H1 (cell line): ENCODE measurements at regions not wholly inside any gene's neighbourhood (a gene's known extent, or its start where the extent isn't known, plus 50 kb on each side); places are given as distances from the start of the nearest gene placed in this dataset.

Experiments
- CTCF ChIA-PET: fragments of 300-600 bp; sonication (Branson Sonifier 250); formaldehyde crosslinking; loops from one replicate; lab custom pipeline; 2021; ENCODE audit not compliant: partially characterized antibody; lab: Charles Lee
- POLR2A ChIA-PET: fragments of 300-600 bp; sonication (Branson Sonifier 250); formaldehyde crosslinking; loops from one replicate; lab custom pipeline; 2021; ENCODE audit warnings: inconsistent platforms; ENCODE audit not compliant: partially characterized antibody; lab: Charles Lee
- DNase-seq, 2 experiments: peaks; one replicate each; pipeline versions ENCODE4 v3.0.0 to v3.0.0-alpha.2; 2010 to 2022; ENCODE audit warnings: low spot score in 2 of 2, low read depth in 1 of 2, mixed read lengths in 1 of 2
- FAIRE-seq: peaks from 2 replicates; lab custom pipeline; 2011; peaks lifted over from hg19 to GRCh38; lab: Jason Lieb, UNC
- H2AFZ ChIP-seq: 2 replicates; pipeline ENCODE4 v1.8.1; 2012; ENCODE audit warnings: low read length, inconsistent platforms
- H2AK5ac ChIP-seq: 2 replicates; pipeline ENCODE4 v1.6.1; 2013; ENCODE audit warnings: low read depth, low read length
- H2BK120ac ChIP-seq: replicated peaks from 2 replicates; pipeline ENCODE3; 2013; ENCODE audit warnings: low read depth, low read length, inconsistent platforms
- H2BK12ac ChIP-seq: 2 replicates; pipeline ENCODE4 v1.6.1; 2013; ENCODE audit warnings: low read depth, low read length
- H2BK15ac ChIP-seq: 2 replicates; pipeline ENCODE4 v1.6.1; 2013; ENCODE audit warnings: low read length
- H2BK20ac ChIP-seq: 2 replicates; pipeline ENCODE4 v1.6.1; 2013; ENCODE audit warnings: low read length
- H2BK5ac ChIP-seq: 2 replicates; pipeline ENCODE4 v1.6.1; 2013; ENCODE audit warnings: low read depth, low read length
- H3K14ac ChIP-seq: 2 replicates; pipeline ENCODE4 v1.6.1; 2013; ENCODE audit warnings: inconsistent platforms; ENCODE audit not compliant: insufficient read length
- H3K18ac ChIP-seq: 2 replicates; pipeline ENCODE4 v1.6.1; 2013; ENCODE audit warnings: low read length; ENCODE audit errors: extremely low read depth
- H3K23ac ChIP-seq: 2 replicates; pipeline ENCODE4 v1.6.1; 2013; ENCODE audit warnings: inconsistent platforms; ENCODE audit not compliant: insufficient read length
- H3K23me2 ChIP-seq: 2 replicates; pipeline ENCODE4 v1.6.1; 2013; ENCODE audit warnings: low read depth, low read length
- H3K27ac ChIP-seq: 2 replicates; pipeline ENCODE4 v1.6.1; 2011; ENCODE audit warnings: low read depth, low read length, inconsistent platforms
- H3K27me3 ChIP-seq, 4 experiments: replicated peaks in 1 of 4; 1 replicate in 1 of 4; 2 replicates in 3 of 4; pipeline versions ENCODE4 v1.6.1 to v1.8.1; 2011 to 2013; ENCODE audit warnings: low read length in 3 of 4, mild to moderate bottlenecking in 3 of 4, inconsistent platforms in 2 of 4, mixed read lengths in 2 of 4, moderate library complexity in 1 of 4; ENCODE audit not compliant: control insufficient read depth in 3 of 4, insufficient read depth in 3 of 4; ENCODE audit errors: extremely low read depth in 1 of 4
- H3K36me3 ChIP-seq, 4 experiments: 2 replicates each; pipeline versions ENCODE4 v1.6.1 to v1.8.1; 2011 to 2013; ENCODE audit warnings: mild to moderate bottlenecking in 4 of 4, low read length in 3 of 4, moderate library complexity in 2 of 4, control low read depth in 1 of 4, inconsistent platforms in 1 of 4; ENCODE audit not compliant: insufficient read depth in 4 of 4, control insufficient read depth in 2 of 4
- H3K4ac ChIP-seq: replicated peaks from 2 replicates; pipeline ENCODE3; 2013; ENCODE audit warnings: low read length, low read depth, mixed read lengths, inconsistent platforms; ENCODE audit not compliant: insufficient read length
- H3K4me1 ChIP-seq, 4 experiments: replicated peaks in 1 of 4; 1 replicate in 1 of 4; 2 replicates in 3 of 4; pipeline versions ENCODE4 v1.6.1 to v1.8.1; 2011 to 2013; ENCODE audit warnings: low read length in 3 of 4, inconsistent platforms in 2 of 4, mixed read lengths in 1 of 4; ENCODE audit not compliant: insufficient read depth in 4 of 4, control insufficient read depth in 3 of 4
- H3K4me2 ChIP-seq, 2 experiments: 2 replicates each; pipeline versions ENCODE4 v1.6.1 to v1.8.1; 2011 to 2013; ENCODE audit warnings: low read depth in 2 of 2, low read length in 2 of 2, control low read depth in 1 of 2, inconsistent platforms in 1 of 2, mild to moderate bottlenecking in 1 of 2; ENCODE audit not compliant: insufficient read depth in 1 of 2
- H3K4me3 ChIP-seq, 4 experiments: fragments of 200-600, 300-600 bp in 1 of 4; sonication (generic), shearing (Covaris generic), sonication (Bioruptor Twin) in 1 of 4; 2 replicates each; pipeline versions ENCODE4 v1.5.1 to v1.8.1; 2011 to 2016; ENCODE audit warnings: low read length in 4 of 4, low read depth in 3 of 4, control low read depth in 2 of 4, inconsistent platforms in 2 of 4, mild to moderate bottlenecking in 2 of 4, mixed read lengths in 1 of 4, moderate library complexity in 1 of 4; ENCODE audit not compliant: insufficient read depth in 2 of 4; ENCODE audit errors: extremely low read depth in 1 of 4
- H3K56ac ChIP-seq: replicated peaks from 2 replicates; pipeline ENCODE3; 2013; ENCODE audit warnings: low read depth, mild to moderate bottlenecking, mixed read lengths, low read length, inconsistent platforms; ENCODE audit not compliant: insufficient read length
- H3K79me1 ChIP-seq: 2 replicates; pipeline ENCODE4 v1.6.1; 2013; ENCODE audit warnings: low read depth, low read length, control low read depth
- H3K79me2 ChIP-seq, 2 experiments: 2 replicates each; pipeline versions ENCODE4 v1.6.1 to v1.8.1; 2012 to 2013; ENCODE audit warnings: low read length in 2 of 2, mild to moderate bottlenecking in 2 of 2, inconsistent platforms in 1 of 2; ENCODE audit not compliant: insufficient read depth in 2 of 2, control insufficient read depth in 1 of 2
- H3K9ac ChIP-seq, 4 experiments: replicated peaks in 1 of 4; 1 replicate in 1 of 4; 2 replicates in 3 of 4; pipeline versions ENCODE4 v1.6.1 to v1.8.1; 2011 to 2013; ENCODE audit warnings: low read depth in 3 of 4, low read length in 3 of 4, control low read depth in 2 of 4, mild to moderate bottlenecking in 2 of 4, moderate library complexity in 2 of 4, inconsistent platforms in 1 of 4; ENCODE audit errors: extremely low read depth in 1 of 4
- H3K9me3 ChIP-seq, 2 experiments: 2 replicates each; pipeline versions ENCODE4 v1.6.1 to v1.8.1; 2012 to 2013; ENCODE audit warnings: mild to moderate bottlenecking in 2 of 2, moderate library complexity in 2 of 2, control low read depth in 1 of 2, inconsistent platforms in 1 of 2, low read depth in 1 of 2, low read length in 1 of 2, mixed read lengths in 1 of 2; ENCODE audit not compliant: insufficient read depth in 2 of 2
- H4K20me1 ChIP-seq, 2 experiments: replicated peaks in 1 of 2; 2 replicates each; pipeline versions ENCODE3 to v1.8.1; 2011 to 2013; ENCODE audit warnings: inconsistent platforms in 2 of 2, low read length in 2 of 2, mild to moderate bottlenecking in 1 of 2; ENCODE audit not compliant: insufficient read depth in 2 of 2, control insufficient read depth in 1 of 2
- H4K5ac ChIP-seq: 2 replicates; pipeline ENCODE4 v1.6.1; 2013; ENCODE audit warnings: low read length, low read depth, mixed read lengths, inconsistent platforms; ENCODE audit not compliant: insufficient read length
- H4K8ac ChIP-seq: 2 replicates; pipeline ENCODE4 v1.8.0; 2013; ENCODE audit warnings: mild to moderate bottlenecking, moderate library complexity, low read length, inconsistent platforms; ENCODE audit not compliant: insufficient read depth; ENCODE audit errors: extremely low read depth
- H4K91ac ChIP-seq: replicated peaks from 2 replicates; pipeline ENCODE3; 2013; ENCODE audit warnings: low read length, mixed read lengths, inconsistent platforms; ENCODE audit not compliant: insufficient read length
- BRCA1 ChIP-seq: IDR thresholded peaks from 2 replicates; pipeline ENCODE4 v1.6.1; 2012; ENCODE audit warnings: low read depth, low read length, improper control_type of control experiment
- POLR2A ChIP-seq, 2 experiments: IDR thresholded peaks; 1 replicate in 1 of 2; 2 replicates in 1 of 2; pipeline ENCODE4 v1.6.1; 2011; ENCODE audit warnings: low read depth in 2 of 2, low read length in 2 of 2, mild to moderate bottlenecking in 2 of 2; ENCODE audit errors: control extremely low read depth in 1 of 2
- TEAD4 ChIP-seq: IDR thresholded peaks from 2 replicates; pipeline ENCODE4 v1.6.1; 2012; ENCODE audit warnings: low read depth, low read length, inconsistent platforms, mixed read lengths

DNA sequence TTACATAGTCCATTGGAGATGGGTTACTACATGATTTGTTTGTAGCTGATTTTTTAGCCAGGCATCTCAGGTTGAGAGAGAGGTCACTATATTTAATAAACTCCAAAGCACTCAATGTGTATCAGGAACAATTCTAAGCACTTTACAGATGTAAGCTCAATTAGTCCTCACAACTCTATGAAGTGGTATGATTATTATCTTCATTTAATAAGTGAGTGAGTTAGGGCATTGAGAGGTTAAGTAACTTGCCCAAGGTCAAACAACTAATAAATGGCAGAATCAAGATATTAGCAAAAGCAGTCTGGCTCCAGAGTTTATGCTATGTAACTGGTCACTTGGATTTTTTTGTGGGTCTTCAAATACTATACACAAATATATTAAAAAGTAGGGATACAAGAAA, 56.3 kb upstream of the ABI3BP start:
- Histone ChIP-seq H2BK12ac (no peak overlapping the region), H3K9me3 (no peaks in the 10 kb centered on the region), H3K27ac (no peak overlapping the region), H4K20me1 (no peaks in the 10 kb centered on the region), H3K27me3 (no peaks in the 10 kb centered on the region), H3K36me3 (no peaks in the 10 kb centered on the region), H3K4ac (no peak overlapping the region), H3K23ac (no peak overlapping the region), H3K14ac (no peak overlapping the region), H3K79me2 (no peaks in the 10 kb centered on the region), H2BK20ac (no peak overlapping the region), H3K18ac (no peak overlapping the region), H3K4me2 (no peak overlapping the region), H2AK5ac (no peak overlapping the region), H2BK15ac (no peak overlapping the region), H3K4me3 (no peak overlapping the region), H3K23me2 (no peaks in the 10 kb centered on the region), H2BK120ac (no peak overlapping the region), H2AFZ (no peak overlapping the region), H3K79me1 (no peaks in the 10 kb centered on the region), H3K4me1 (no peaks in the 10 kb centered on the region), H2BK5ac (no peak overlapping the region), H3K56ac (no peak overlapping the region), H3K9ac (no peak overlapping the region), H4K91ac (no peak overlapping the region), H4K8ac (no peak overlapping the region), H4K5ac (no peak overlapping the region)
- CTCF ChIA-PET: interaction anchor here (0.7 to 1.3 kb wide), 3 partner anchors 21 to 48 kb away, joined by 3 to 4 read pairs (median 3); no protein-coding TSS in a partner anchor
- POLR2A ChIA-PET: no interaction called here
- no peak for FAIRE-seq
- no peak for DNase-seq
- no peak for TF ChIP-seq BRCA1
- no peak for TF ChIP-seq POLR2A (IDR thresholded peaks at IDR 0.05; ENCODE audit: control extremely low read depth in 1 of 2, low read depth in 2 of 2, low read length in 2 of 2)
- no peak for TF ChIP-seq TEAD4
